Activated CD4-positive, alpha-beta memory T cell treated with anti-CD3 and anti-CD28 coated beads for 36 hours (primary cell): ENCODE measurements at regions not wholly inside any gene's neighbourhood (a gene's known extent, or its start where the extent isn't known, plus 50 kb on each side); places are given as distances from the start of the nearest gene placed in this dataset.
"Not testable (repeated sequence)": the region's sequence is repeated elsewhere in the genome, so short reads cannot be mapped to it uniquely, and the experiment has no call there.

Source experiments
- CTCF ChIA-PET: fragments of 350-600 bp; sonication (Branson Sonifier 250); formaldehyde crosslinking; loops from one replicate; lab custom pipeline; 2021; ENCODE audit warnings: antibody characterized with exemption, inconsistent platforms; lab: Charles Lee
- POLR2A ChIA-PET: fragments of 350-600 bp; sonication (Branson Sonifier 250); formaldehyde crosslinking; loops from one replicate; lab custom pipeline; 2021; ENCODE audit warnings: antibody characterized with exemption; lab: Charles Lee
- DNase-seq: peaks from one replicate; pipeline ENCODE4 v3.0.0-alpha.2; 2020
- H3K27ac Mint-ChIP-seq: one replicate; pipeline ENCODE4 v1.8.0; 2021; ENCODE audit warnings: mixed read lengths
- H3K27me3 Mint-ChIP-seq: one replicate; pipeline ENCODE4 v1.8.0; 2021; ENCODE audit warnings: mixed read lengths
- H3K36me3 Mint-ChIP-seq: one replicate; pipeline ENCODE4 v1.8.0; 2021; ENCODE audit warnings: mixed read lengths
- H3K4me1 Mint-ChIP-seq: one replicate; pipeline ENCODE4 v1.8.0; 2021; ENCODE audit warnings: low read depth, mixed read lengths
- H3K4me3 Mint-ChIP-seq: one replicate; pipeline ENCODE4 v1.8.0; 2021; ENCODE audit warnings: mild to moderate bottlenecking, mixed read lengths
- H3K9me3 Mint-ChIP-seq: one replicate; pipeline ENCODE4 v1.8.0; 2021; ENCODE audit warnings: mixed read lengths
- intact Hi-C: fragments of 100-400 bp; cut with micrococcal nuclease; formaldehyde crosslinking; loops from one replicate; pipeline ENCODE4 v1.15.1; 2023

GRCh38 chr14:48615618-48616017, 940.2 kb upstream of the MDGA2 start:
- Mint-ChIP-seq H3K36me3 (no peaks in the 10 kb centered on the region), H3K27ac (no peak overlapping the region), H3K4me3 (no peak overlapping the region), H3K27me3 (no peaks in the 10 kb centered on the region), H3K4me1 (no peaks in the 10 kb centered on the region), H3K9me3 (peaks cover 7% of the 10 kb centered on the region)
- POLR2A ChIA-PET, result no interaction called here
- intact Hi-C loops, result no loop called here
- no peak for DNase-seq
- CTCF ChIA-PET, result no interaction called here

GRCh38 chr14:48614003-48614402, 938.6 kb upstream of the MDGA2 start:
- Mint-ChIP-seq H3K27me3 (no peaks in the 10 kb centered on the region), H3K36me3 (no peaks in the 10 kb centered on the region), H3K9me3 (peaks cover 10% of the 10 kb centered on the region), H3K4me1 (no peaks in the 10 kb centered on the region), H3K4me3 (no peak overlapping the region), H3K27ac (no peak overlapping the region)
- DNase-seq, result no peak
- intact Hi-C loops, result no loop called here
- ChIA-PET CTCF (no interaction called here), POLR2A (no interaction called here)

- H3K27me3 Mint-ChIP-seq, CTCF ChIA-PET, POLR2A ChIA-PET: not testable (repeated sequence)
Observed at GRCh38 chr14:48606960-48607359, 931.6 kb upstream of the MDGA2 start.

GRCh38 chr14:48598458-48598857, 923.1 kb upstream of the MDGA2 start:
- no peak overlapping the region for H3K27ac Mint-ChIP-seq
- H3K27me3 Mint-ChIP-seq, result no peaks in the 10 kb centered on the region
- CTCF ChIA-PET, result no interaction called here
- peaks cover 3% of the 10 kb centered on the region for H3K9me3 Mint-ChIP-seq
- DNase-seq, result no peak
- intact Hi-C loops, result no loop called here
- H3K36me3 Mint-ChIP-seq, result no peaks in the 10 kb centered on the region
- POLR2A ChIA-PET, result no interaction called here
- H3K4me3 Mint-ChIP-seq, result no peak overlapping the region
- no peaks in the 10 kb centered on the region for H3K4me1 Mint-ChIP-seq

More at GRCh38 chr14:48606960-48607359, 931.6 kb upstream of the MDGA2 start:
- H3K36me3 Mint-ChIP-seq, H3K27ac Mint-ChIP-seq, H3K4me1 Mint-ChIP-seq, H3K4me3 Mint-ChIP-seq, intact Hi-C loops, DNase-seq: not testable (repeated sequence)
- H3K9me3 Mint-ChIP-seq, result peaks cover 29% of the 10 kb centered on the region

GRCh38 chr14:48586099-48586498, 910.7 kb upstream of the MDGA2 start:
- intact Hi-C loops, result no loop called here
- no peak overlapping the region for H3K27ac Mint-ChIP-seq
- POLR2A ChIA-PET, result no interaction called here
- CTCF ChIA-PET, result no interaction called here
- no peaks in the 10 kb centered on the region for H3K9me3 Mint-ChIP-seq
- H3K27me3 Mint-ChIP-seq, result no peaks in the 10 kb centered on the region
- H3K36me3 Mint-ChIP-seq, result no peaks in the 10 kb centered on the region
- H3K4me3 Mint-ChIP-seq, result no peak overlapping the region
- no peaks in the 10 kb centered on the region for H3K4me1 Mint-ChIP-seq
- DNase-seq, result no peak

- no peak overlapping the region for H3K27ac Mint-ChIP-seq
- no peak for DNase-seq
- H3K9me3 Mint-ChIP-seq, result no peaks in the 10 kb centered on the region
- no peaks in the 10 kb centered on the region for H3K27me3 Mint-ChIP-seq
- no peak overlapping the region for H3K4me3 Mint-ChIP-seq
- ChIA-PET POLR2A (no interaction called here), CTCF (no interaction called here)
- no peaks in the 10 kb centered on the region for H3K4me1 Mint-ChIP-seq
- H3K36me3 Mint-ChIP-seq, result no peaks in the 10 kb centered on the region
- intact Hi-C loops, result no loop called here
Observed at GRCh38 chr14:48584031-48584430, 908.6 kb upstream of the MDGA2 start.

- Mint-ChIP-seq H3K27ac (no peak overlapping the region), H3K27me3 (no peaks in the 10 kb centered on the region), H3K4me3 (no peak overlapping the region), H3K36me3 (no peaks in the 10 kb centered on the region), H3K9me3 (no peaks in the 10 kb centered on the region), H3K4me1 (no peaks in the 10 kb centered on the region)
- no peak for DNase-seq
- ChIA-PET CTCF (no interaction called here), POLR2A (no interaction called here)
- intact Hi-C loops, result no loop called here
Observed at GRCh38 chr14:48582938-48583337, 907.5 kb upstream of the MDGA2 start.

- H3K27me3 Mint-ChIP-seq, result no peaks in the 10 kb centered on the region
- POLR2A ChIA-PET, result no interaction called here
- H3K4me3 Mint-ChIP-seq, result no peak overlapping the region
- no peak overlapping the region for H3K27ac Mint-ChIP-seq
- H3K9me3 Mint-ChIP-seq, result no peaks in the 10 kb centered on the region
- intact Hi-C loops, result no loop called here
- no peaks in the 10 kb centered on the region for H3K36me3 Mint-ChIP-seq
- CTCF ChIA-PET, result no interaction called here
- DNase-seq, result no peak
- no peaks in the 10 kb centered on the region for H3K4me1 Mint-ChIP-seq
Observed at GRCh38 chr14:48580692-48581091, 905.3 kb upstream of the MDGA2 start.

- intact Hi-C loops, result no loop called here
- no peak overlapping the region for H3K4me3 Mint-ChIP-seq
Observed at GRCh38 chr14:48575772-48576171, 900.4 kb upstream of the MDGA2 start.

GRCh38 chr14:48568688-48569087, 893.3 kb upstream of the MDGA2 start:
- CTCF ChIA-PET, result no interaction called here

More at GRCh38 chr14:48575772-48576171, 900.4 kb upstream of the MDGA2 start:
- ChIA-PET CTCF (no interaction called here), POLR2A (no interaction called here)
- no peaks in the 10 kb centered on the region for H3K27me3 Mint-ChIP-seq
- no peaks in the 10 kb centered on the region for H3K36me3 Mint-ChIP-seq
- no peaks in the 10 kb centered on the region for H3K4me1 Mint-ChIP-seq
- peaks cover 19% of the 10 kb centered on the region for H3K9me3 Mint-ChIP-seq
- H3K27ac Mint-ChIP-seq, result no peak overlapping the region
- no peak for DNase-seq

GRCh38 chr14:48568252-48568651, 892.8 kb upstream of the MDGA2 start:
- DNase-seq, result no peak

More at GRCh38 chr14:48568688-48569087, 893.3 kb upstream of the MDGA2 start:
- DNase-seq, result no peak
- no peak overlapping the region for H3K4me3 Mint-ChIP-seq
- POLR2A ChIA-PET, result no interaction called here
- no peaks in the 10 kb centered on the region for H3K36me3 Mint-ChIP-seq
- H3K9me3 Mint-ChIP-seq, result peaks cover 22% of the 10 kb centered on the region
- intact Hi-C loops, result no loop called here
- no peak overlapping the region for H3K27ac Mint-ChIP-seq
- no peaks in the 10 kb centered on the region for H3K4me1 Mint-ChIP-seq
- H3K27me3 Mint-ChIP-seq, result no peaks in the 10 kb centered on the region

GRCh38 chr14:48563489-48563888, 888.1 kb upstream of the MDGA2 start:
- Mint-ChIP-seq H3K36me3 (no peaks in the 10 kb centered on the region), H3K4me3 (no peak overlapping the region), H3K4me1 (no peaks in the 10 kb centered on the region), H3K27me3 (no peaks in the 10 kb centered on the region), H3K27ac (no peak overlapping the region), H3K9me3 (peaks cover 4% of the 10 kb centered on the region)
- ChIA-PET CTCF (no interaction called here), POLR2A (no interaction called here)
- intact Hi-C loops, result no loop called here
- DNase-seq, result no peak

More at GRCh38 chr14:48568252-48568651, 892.8 kb upstream of the MDGA2 start:
- H3K36me3 Mint-ChIP-seq, result no peaks in the 10 kb centered on the region
- no peak overlapping the region for H3K4me3 Mint-ChIP-seq
- no peaks in the 10 kb centered on the region for H3K27me3 Mint-ChIP-seq
- intact Hi-C loops, result no loop called here
- ChIA-PET CTCF (no interaction called here), POLR2A (no interaction called here)
- no peak overlapping the region for H3K27ac Mint-ChIP-seq
- H3K9me3 Mint-ChIP-seq, result peaks cover 22% of the 10 kb centered on the region
- H3K4me1 Mint-ChIP-seq, result no peaks in the 10 kb centered on the region

GRCh38 chr14:48561438-48561837, 886.0 kb upstream of the MDGA2 start:
- CTCF ChIA-PET, H3K27ac Mint-ChIP-seq, H3K36me3 Mint-ChIP-seq, intact Hi-C loops, H3K4me3 Mint-ChIP-seq, H3K9me3 Mint-ChIP-seq, DNase-seq, H3K27me3 Mint-ChIP-seq, H3K4me1 Mint-ChIP-seq, POLR2A ChIA-PET: not testable (repeated sequence)
